Liver (tissue), 7 donors: ENCODE measurements at regions not wholly inside any gene's neighbourhood (a gene's known extent, or its start where the extent isn't known, plus 50 kb on each side); places are given as distances from the start of the nearest gene placed in this dataset.

Source experiments
- DNase-seq: peaks from one replicate; pipeline ENCODE4 v3.0.0-alpha.2; 2017; ENCODE audit warnings: low spot score
- H3K27ac ChIP-seq, 2 donors: one replicate each; pipeline ENCODE4 v1.7.0; 2013; ENCODE audit warnings: inconsistent platforms in 2 of 2, low read length in 2 of 2, control low read depth in 1 of 2, low read depth in 1 of 2, mild to moderate bottlenecking in 1 of 2
- H3K27me3 ChIP-seq, 4 donors: one replicate each; pipeline versions ENCODE4 v1.6.1 to v1.7.0; 2013; ENCODE audit warnings: low read length in 3 of 4, inconsistent platforms in 1 of 4, mild to moderate bottlenecking in 1 of 4, moderate library complexity in 1 of 4; ENCODE audit not compliant: control insufficient read depth in 4 of 4, insufficient read depth in 4 of 4
- H3K36me3 ChIP-seq, 4 donors: one replicate each; pipeline versions ENCODE4 v1.6.1 to v1.7.0; 2013; ENCODE audit warnings: low read length in 3 of 4, mild to moderate bottlenecking in 3 of 4, low read depth in 1 of 4, moderate library complexity in 1 of 4; ENCODE audit not compliant: control insufficient read depth in 4 of 4, insufficient read depth in 3 of 4
- H3K4me1 ChIP-seq, 4 donors: one replicate each; pipeline versions ENCODE4 v1.6.1 to v1.7.0; 2013; ENCODE audit warnings: low read length in 3 of 4, mild to moderate bottlenecking in 3 of 4, moderate library complexity in 1 of 4; ENCODE audit not compliant: control insufficient read depth in 4 of 4, insufficient read depth in 4 of 4
- H3K4me3 ChIP-seq, 3 donors: one replicate each; pipeline versions ENCODE4 v1.6.1 to v1.7.0; 2013; ENCODE audit warnings: low read length in 3 of 3, control low read depth in 1 of 3, low read depth in 1 of 3, mild to moderate bottlenecking in 1 of 3
- H3K9ac ChIP-seq, 2 donors: one replicate each; pipeline ENCODE4 v1.7.0; 2013; ENCODE audit warnings: low read length in 2 of 2, mild to moderate bottlenecking in 2 of 2, moderate library complexity in 2 of 2, control low read depth in 1 of 2, low read depth in 1 of 2
- H3K9me3 ChIP-seq, 4 donors: one replicate each; pipeline versions ENCODE4 v1.6.1 to v1.7.0; 2013; ENCODE audit warnings: low read length in 3 of 4; ENCODE audit not compliant: control insufficient read depth in 4 of 4
- ATF3 ChIP-seq: IDR thresholded peaks from 2 replicates; pipeline ENCODE4 v1.6.1; 2016; ENCODE audit warnings: antibody characterized with exemption
- EGR1 ChIP-seq, 2 donors: IDR thresholded peaks; 2 replicates each; pipeline ENCODE4 v1.6.1; 2016 to 2018; ENCODE audit warnings: antibody characterized with exemption in 2 of 2, low read depth in 2 of 2
- FOXA2 ChIP-seq: IDR thresholded peaks from 2 replicates; pipeline ENCODE4 v1.6.1; 2016; ENCODE audit warnings: antibody characterized with exemption
- GABPA ChIP-seq, 2 donors: IDR thresholded peaks in 1 of 2; conservative IDR thresholded peaks in 1 of 2; 2 replicates each; pipeline ENCODE4 v1.6.1; 2016; ENCODE audit warnings: antibody characterized with exemption in 2 of 2, mild to moderate bottlenecking in 1 of 2, moderate library complexity in 1 of 2
- HNF4A ChIP-seq, 2 donors: conservative IDR thresholded peaks; 2 replicates each; pipeline ENCODE4 v1.6.1; 2016; ENCODE audit warnings: antibody characterized with exemption in 2 of 2, mild to moderate bottlenecking in 2 of 2
- JUND ChIP-seq, 2 donors: IDR thresholded peaks; 2 replicates each; pipeline ENCODE4 v1.6.1; 2016; ENCODE audit warnings: antibody characterized with exemption in 2 of 2
- MAX ChIP-seq: IDR thresholded peaks from 2 replicates; pipeline ENCODE4 v1.6.1; 2016; ENCODE audit warnings: antibody characterized with exemption
- NR2F2 ChIP-seq: IDR thresholded peaks from 2 replicates; pipeline ENCODE4 v1.6.1; 2016; ENCODE audit warnings: antibody characterized with exemption
- RAD21 ChIP-seq, 2 donors: IDR thresholded peaks; 2 replicates each; pipeline ENCODE4 v1.6.1; 2016; ENCODE audit warnings: antibody characterized with exemption in 2 of 2, mild to moderate bottlenecking in 2 of 2
- REST ChIP-seq: IDR thresholded peaks from 2 replicates; pipeline ENCODE4 v1.6.1; 2016; ENCODE audit warnings: antibody characterized with exemption, mild to moderate bottlenecking
- SP1 ChIP-seq: IDR thresholded peaks from 2 replicates; pipeline ENCODE4 v1.6.1; 2018; ENCODE audit warnings: antibody characterized with exemption, mild to moderate bottlenecking
- TAF1 ChIP-seq: conservative IDR thresholded peaks from 2 replicates; pipeline ENCODE4 v1.6.1; 2016; ENCODE audit warnings: antibody characterized with exemption, mild to moderate bottlenecking
- YY1 ChIP-seq: IDR thresholded peaks from 2 replicates; pipeline ENCODE4 v1.6.1; 2016; ENCODE audit warnings: antibody characterized with exemption, mild to moderate bottlenecking
- ZBTB33 ChIP-seq: IDR thresholded peaks from 2 replicates; pipeline ENCODE4 v1.6.1; 2016; ENCODE audit warnings: antibody characterized with exemption
- WGBS: extraction: QIAGEN DNeasy Blood & Tissue Kit; methylation state at CpG from one replicate; pipeline ENCODE4 v1.1.7; 2013; 5-methylcytosine and 5-hydroxymethylcytosine counted together
- donor health status: healthy.
- donor health status: healthy.
- donor health status: healthy.
- donor health status: healthy.

GRCh38 chr12:107568718-107569117 is 116.9 kb upstream of the PWP1 start (continued):
- no peak for TF ChIP-seq JUND (IDR thresholded peaks at IDR 0.05)

- WGBS, result 76% methylated on average over 1 of the region's 1 CpG
- no peak overlapping the region for H3K27ac ChIP-seq
- no peak for TF ChIP-seq GABPA (IDR thresholded peaks at IDR 0.05 in 1 of 2, conservative IDR thresholded peaks at IDR 0.05 in 1 of 2)
- TF ChIP-seq SP1, result no peak
- no peak for TF ChIP-seq YY1
- no peak for TF ChIP-seq JUND (IDR thresholded peaks at IDR 0.05)
- no peak for TF ChIP-seq MAX
- TF ChIP-seq EGR1 (IDR thresholded peaks at IDR 0.05; ENCODE audit: low read depth in 2 of 2), result no peak
- no peak for TF ChIP-seq ATF3
- no peaks in the 10 kb centered on the region for H3K27me3 ChIP-seq
- no peaks in the 10 kb centered on the region for H3K9me3 ChIP-seq
- no peak overlapping the region for H3K9ac ChIP-seq
- no peak for DNase-seq
- H3K4me3 ChIP-seq, result no peak overlapping the region
- no peaks in the 10 kb centered on the region for H3K36me3 ChIP-seq
- no peaks in the 10 kb centered on the region for H3K4me1 ChIP-seq
Measured at GRCh38 chr12:107570721-107571120, 114.9 kb upstream of the PWP1 start.

- Histone ChIP-seq H3K27ac (no peak overlapping the region), H3K9me3 (no peaks in the 10 kb centered on the region), H3K36me3 (no peaks in the 10 kb centered on the region), H3K4me3 (no peak overlapping the region), H3K4me1 (no peaks in the 10 kb centered on the region), H3K9ac (no peak overlapping the region), H3K27me3 (no peaks in the 10 kb centered on the region)
- WGBS, result 92% methylated on average over 7 of the region's 7 CpGs
- TF ChIP-seq TAF1 (no peak), SP1 (no peak), ZBTB33 (no peak), MAX (no peak), YY1 (no peak), REST (no peak), ATF3 (no peak), HNF4A (conservative IDR thresholded peaks at IDR 0.05) (no peak), EGR1 (IDR thresholded peaks at IDR 0.05; ENCODE audit: low read depth in 2 of 2) (no peak), RAD21 (IDR thresholded peaks at IDR 0.05) (no peak), FOXA2 (no peak), NR2F2 (no peak)
- DNase-seq, result no peak
Measured at GRCh38 chr12:107571492-107571891, 114.1 kb upstream of the PWP1 start.
